Neuronal stem cell (in vitro differentiated cells): ENCODE measurements at regions not wholly inside any gene's neighbourhood (a gene's known extent, or its start where the extent isn't known, plus 50 kb on each side); places are given as distances from the start of the nearest gene placed in this dataset.

Experiments used
- DNase-seq: peaks from one replicate; pipeline ENCODE4 v3.0.0-alpha.2; 2013; ENCODE audit warnings: low spot score
- H2AFZ ChIP-seq: one replicate; pipeline ENCODE4 v1.6.1; 2013; ENCODE audit warnings: mild to moderate bottlenecking, low read length, inconsistent platforms
- H2AK5ac ChIP-seq: 2 replicates; pipeline ENCODE4 v1.6.1; 2013; ENCODE audit warnings: low read depth, mild to moderate bottlenecking, inconsistent platforms, low read length, moderate library complexity, mixed read lengths
- H2BK120ac ChIP-seq: 2 replicates; pipeline ENCODE4 v1.6.1; 2013; ENCODE audit warnings: low read depth, mild to moderate bottlenecking, inconsistent platforms, low read length, moderate library complexity, mixed read lengths
- H2BK12ac ChIP-seq: one replicate; pipeline ENCODE4 v1.6.1; 2013; ENCODE audit warnings: low read length, inconsistent platforms
- H2BK15ac ChIP-seq: 2 replicates; pipeline ENCODE4 v1.6.1; 2013; ENCODE audit warnings: mild to moderate bottlenecking, low read length, inconsistent platforms, mixed read lengths
- H2BK5ac ChIP-seq: one replicate; pipeline ENCODE4 v1.6.1; 2013; ENCODE audit warnings: inconsistent platforms, mild to moderate bottlenecking, low read length, moderate library complexity
- H3K14ac ChIP-seq: one replicate; pipeline ENCODE4 v1.6.1; 2013; ENCODE audit warnings: low read length, inconsistent platforms
- H3K18ac ChIP-seq: 2 replicates; pipeline ENCODE4 v1.6.1; 2013; ENCODE audit warnings: low read length, inconsistent platforms
- H3K23ac ChIP-seq: 2 replicates; pipeline ENCODE4 v1.6.1; 2013; ENCODE audit warnings: low read depth, mild to moderate bottlenecking, mixed read lengths, low read length, inconsistent platforms; ENCODE audit not compliant: poor library complexity
- H3K27ac ChIP-seq: replicated peaks from 3 replicates; pipeline ENCODE4 v1.5.1; 2013; ENCODE audit warnings: low read length, inconsistent platforms
- H3K27me3 ChIP-seq, 3 experiments: 2 replicates each; pipeline ENCODE4 v1.6.1; 2013; ENCODE audit warnings: low read length in 3 of 3, mild to moderate bottlenecking in 2 of 3, inconsistent platforms in 1 of 3, low read depth in 1 of 3, mixed read lengths in 1 of 3, moderate library complexity in 1 of 3; ENCODE audit not compliant: control insufficient read depth in 3 of 3, insufficient read depth in 3 of 3
- H3K36me3 ChIP-seq, 2 donors: replicated peaks in 1 of 2; 2 replicates each; pipeline ENCODE4 v1.6.1; 2013; ENCODE audit warnings: low read length in 2 of 2; ENCODE audit not compliant: control insufficient read depth in 2 of 2, insufficient read depth in 2 of 2
- H3K4ac ChIP-seq: 2 replicates; pipeline ENCODE4 v1.6.1; 2013; ENCODE audit warnings: inconsistent platforms, mild to moderate bottlenecking, low read length, moderate library complexity
- H3K4me1 ChIP-seq, 2 donors: 1 replicate in 1 of 2; 2 replicates in 1 of 2; pipeline ENCODE4 v1.6.1; 2013; ENCODE audit warnings: low read length in 2 of 2, low read depth in 1 of 2; ENCODE audit not compliant: control insufficient read depth in 2 of 2, insufficient read depth in 1 of 2
- H3K4me2 ChIP-seq: one replicate; pipeline ENCODE4 v1.6.1; 2013; ENCODE audit warnings: mild to moderate bottlenecking, low read length, inconsistent platforms; ENCODE audit not compliant: insufficient read depth, poor library complexity, severe bottlenecking
- H3K4me3 ChIP-seq, 2 donors: 2 replicates each; pipeline ENCODE4 v1.5.1; 2013; ENCODE audit warnings: low read length in 2 of 2, mild to moderate bottlenecking in 2 of 2, inconsistent platforms in 1 of 2, moderate library complexity in 1 of 2
- H3K79me1 ChIP-seq: one replicate; pipeline ENCODE4 v1.6.1; 2013; ENCODE audit warnings: low read depth, mild to moderate bottlenecking, inconsistent platforms, low read length, moderate library complexity
- H3K9ac ChIP-seq: one replicate; pipeline ENCODE4 v1.6.1; 2013; ENCODE audit warnings: mild to moderate bottlenecking, low read depth, low read length, inconsistent platforms; ENCODE audit not compliant: poor library complexity
- H3K9me3 ChIP-seq, 2 donors: replicated peaks in 1 of 2; 2 replicates each; pipeline versions ENCODE3 to v1.6.1; 2013; ENCODE audit warnings: low read length in 2 of 2, mild to moderate bottlenecking in 2 of 2, inconsistent platforms in 1 of 2, low read depth in 1 of 2, mixed read lengths in 1 of 2, moderate library complexity in 1 of 2; ENCODE audit not compliant: control insufficient read depth in 2 of 2, insufficient read depth in 1 of 2
- H4K8ac ChIP-seq: one replicate; pipeline ENCODE4 v1.6.1; 2013; ENCODE audit warnings: low read depth, mild to moderate bottlenecking, inconsistent platforms, low read length, moderate library complexity
- H4K91ac ChIP-seq: one replicate; pipeline ENCODE4 v1.6.1; 2013; ENCODE audit warnings: low read length, low read depth, mild to moderate bottlenecking, inconsistent platforms; ENCODE audit not compliant: poor library complexity
- WGBS, 2 donors: extraction: QIAGEN DNeasy Blood & Tissue Kit; methylation state at CpG; one replicate each; pipeline ENCODE4 v1.1.7; 2013; ENCODE audit warnings: missing lambda C conversion rate in 2 of 2, mixed read lengths in 1 of 2; ENCODE audit not compliant: insufficient read length in 2 of 2, insufficient replicate concordance in 1 of 2; ENCODE audit errors: extremely low coverage in 2 of 2; 5-methylcytosine and 5-hydroxymethylcytosine counted together

- no peak overlapping the region for H3K4me2 ChIP-seq
- peak overlapping the region in 1 of 2 donors; percentile 34 for H3K4me3 ChIP-seq
- no peak overlapping the region for H2BK12ac ChIP-seq
- H3K23ac ChIP-seq: peak overlapping the region; percentile 27
- H2AFZ ChIP-seq: peak overlapping the region; percentile 95
- no peak overlapping the region for H3K14ac ChIP-seq
- peak overlapping the region; percentile 97 for H2BK15ac ChIP-seq
- H4K91ac ChIP-seq: no peak overlapping the region
- peaks cover 20 to 35% of the 10 kb centered on the region in 2 donors for H3K4me1 ChIP-seq
- no peak overlapping the region for H3K9ac ChIP-seq
- H3K9me3 ChIP-seq: peaks cover 0 to 4% of the 10 kb centered on the region in 2 donors
- H3K4ac ChIP-seq: no peak overlapping the region
- no peaks in the 10 kb centered on the region for H3K36me3 ChIP-seq
- peaks cover 0 to 12% (median 0%) of the 10 kb centered on the region in 3 experiments for H3K27me3 ChIP-seq
- no peak overlapping the region for H3K27ac ChIP-seq
- H3K18ac ChIP-seq: peak overlapping the region; percentile 80
- no peak overlapping the region for H2BK120ac ChIP-seq
- peak; percentile 80 for DNase-seq
- H2BK5ac ChIP-seq: peak overlapping the region; percentile 63
- H2AK5ac ChIP-seq: peak overlapping the region; percentile 50
- H3K79me1 ChIP-seq: no peaks in the 10 kb centered on the region
- no CpG with 5 or more reads among the region's 32 CpGs for WGBS, 2 donors
- peak overlapping the region; percentile 67 for H4K8ac ChIP-seq
Measured at GRCh38 chr12:13278249-13278787, 81.8 kb downstream of the EMP1 start.

- H3K9me3 ChIP-seq: peaks cover 0 to 4% of the 10 kb centered on the region in 2 donors
- H3K4me3 ChIP-seq: no peak overlapping the region
- H4K8ac ChIP-seq: no peak overlapping the region
- H3K27me3 ChIP-seq: peaks cover 0 to 12% (median 0%) of the 10 kb centered on the region in 3 experiments
- H2BK15ac ChIP-seq: no peak overlapping the region
- no peak overlapping the region for H3K18ac ChIP-seq
- H2BK12ac ChIP-seq: no peak overlapping the region
- no peak overlapping the region for H3K4me2 ChIP-seq
- WGBS, 2 donors: no CpG with 5 or more reads among the region's 4 CpGs
- no peak overlapping the region for H4K91ac ChIP-seq
- no peak overlapping the region for H2BK120ac ChIP-seq
- no peaks in the 10 kb centered on the region for H3K36me3 ChIP-seq
- no peak for DNase-seq
- peak overlapping the region; percentile 95 for H2AFZ ChIP-seq
- no peak overlapping the region for H2AK5ac ChIP-seq
- H3K14ac ChIP-seq: no peak overlapping the region
- no peak overlapping the region for H3K9ac ChIP-seq
- no peak overlapping the region for H2BK5ac ChIP-seq
- H3K4ac ChIP-seq: no peak overlapping the region
- H3K4me1 ChIP-seq: peaks cover 20 to 35% of the 10 kb centered on the region in 2 donors
- H3K27ac ChIP-seq: no peak overlapping the region
- no peak overlapping the region for H3K23ac ChIP-seq
- no peaks in the 10 kb centered on the region for H3K79me1 ChIP-seq
Measured at GRCh38 chr12:13277293-13277692, 80.8 kb downstream of the EMP1 start.

- no peak for DNase-seq
- Histone ChIP-seq H3K4ac (no peak overlapping the region), H2BK120ac (no peak overlapping the region), H3K9me3 (peaks cover 0 to 4% of the 10 kb centered on the region in 2 donors), H3K18ac (no peak overlapping the region), H2BK15ac (no peak overlapping the region), H2AK5ac (no peak overlapping the region), H3K79me1 (no peaks in the 10 kb centered on the region), H3K4me1 (peaks cover 20 to 35% of the 10 kb centered on the region in 2 donors), H3K14ac (no peak overlapping the region), H3K23ac (no peak overlapping the region), H2AFZ (peak overlapping the region; percentile 23), H2BK5ac (no peak overlapping the region), H2BK12ac (no peak overlapping the region), H4K91ac (no peak overlapping the region), H3K9ac (no peak overlapping the region), H3K36me3 (no peaks in the 10 kb centered on the region), H4K8ac (no peak overlapping the region), H3K4me2 (peak overlapping the region; percentile 28), H3K27ac (no peak overlapping the region), H3K4me3 (no peak overlapping the region), H3K27me3 (no peaks in the 10 kb centered on the region)
- no CpG with 5 or more reads among the region's 10 CpGs for WGBS, 2 donors
Measured at GRCh38 chr12:13275241-13276085, 78.9 kb downstream of the EMP1 start.

- no peaks in the 10 kb centered on the region for H3K79me1 ChIP-seq
- no peaks in the 10 kb centered on the region for H3K36me3 ChIP-seq
- no peaks in the 10 kb centered on the region for H3K27me3 ChIP-seq
- no peak overlapping the region for H4K8ac ChIP-seq
- DNase-seq: no peak
- H2AK5ac ChIP-seq: no peak overlapping the region
- no peak overlapping the region for H3K9ac ChIP-seq
- WGBS, 2 donors: no CpG with 5 or more reads among the region's 12 CpGs
- H3K14ac ChIP-seq: no peak overlapping the region
- H3K4ac ChIP-seq: no peak overlapping the region
- H3K4me2 ChIP-seq: no peak overlapping the region
- H2AFZ ChIP-seq: no peak overlapping the region
- no peak overlapping the region for H2BK12ac ChIP-seq
- H3K9me3 ChIP-seq: no peaks in the 10 kb centered on the region
- H3K4me3 ChIP-seq: no peak overlapping the region
- no peak overlapping the region for H2BK5ac ChIP-seq
- no peak overlapping the region for H3K23ac ChIP-seq
- no peak overlapping the region for H4K91ac ChIP-seq
- H3K4me1 ChIP-seq: peaks cover 20 to 35% of the 10 kb centered on the region in 2 donors
- H2BK15ac ChIP-seq: no peak overlapping the region
- H3K27ac ChIP-seq: no peak overlapping the region
- H3K18ac ChIP-seq: no peak overlapping the region
- H2BK120ac ChIP-seq: no peak overlapping the region
Measured at GRCh38 chr12:13273850-13274249, 77.3 kb downstream of the EMP1 start.
